ENCODE measurements at regions not wholly inside any gene's neighbourhood (a gene's known extent, or its start where the extent isn't known, plus 50 kb on each side); places are given as distances from the start of the nearest gene placed in this dataset.
"Not testable (repeated sequence)": the region's sequence is repeated elsewhere in the genome, so short reads cannot be mapped to it uniquely, and the experiment has no call there.

DNA sequence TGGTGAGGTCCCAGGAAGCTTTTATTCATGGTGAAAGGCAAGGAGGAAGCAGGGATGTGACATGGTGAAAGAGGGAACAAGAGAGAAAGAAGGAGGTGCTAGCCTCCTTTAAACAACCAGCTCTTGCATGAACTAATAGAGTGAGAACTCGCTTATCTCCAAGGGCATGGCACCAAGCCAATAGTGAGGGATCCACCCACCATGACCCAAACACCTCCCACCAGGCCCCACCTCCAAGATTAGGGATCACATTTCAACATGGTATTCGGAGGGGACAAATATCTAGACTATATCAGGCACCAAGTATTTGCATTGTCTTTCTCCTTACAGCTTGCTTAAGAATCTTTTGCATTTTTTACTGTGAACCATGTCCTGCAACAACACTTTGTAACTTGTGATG lies 91.9 kb upstream of the DHRS4 start:
- no peak for DNase-seq

GRCh38 chr14:23862513-23862912 lies 91.1 kb upstream of the DHRS4 start:
- no peak for DNase-seq

DNA sequence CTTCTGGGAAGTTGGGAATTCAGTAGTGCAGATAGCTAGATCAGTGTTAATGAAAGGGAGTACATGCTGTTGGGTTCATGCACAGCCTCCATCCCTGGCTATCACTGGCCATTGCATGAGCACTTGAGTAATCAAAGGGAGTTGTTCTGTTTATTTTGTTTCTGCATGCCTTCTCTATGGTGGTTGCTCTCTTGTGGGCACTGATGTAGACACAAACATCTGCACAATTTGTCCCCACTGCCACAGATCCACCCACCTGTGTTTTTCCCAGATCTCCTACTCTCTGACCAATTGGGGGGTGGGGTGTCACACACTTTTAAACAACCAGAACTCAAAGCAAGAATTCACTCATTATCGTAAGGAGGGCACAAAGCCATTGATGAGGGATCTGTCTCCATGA lies 89.7 kb upstream of the DHRS4 start:
- no peak for DNase-seq

DNA sequence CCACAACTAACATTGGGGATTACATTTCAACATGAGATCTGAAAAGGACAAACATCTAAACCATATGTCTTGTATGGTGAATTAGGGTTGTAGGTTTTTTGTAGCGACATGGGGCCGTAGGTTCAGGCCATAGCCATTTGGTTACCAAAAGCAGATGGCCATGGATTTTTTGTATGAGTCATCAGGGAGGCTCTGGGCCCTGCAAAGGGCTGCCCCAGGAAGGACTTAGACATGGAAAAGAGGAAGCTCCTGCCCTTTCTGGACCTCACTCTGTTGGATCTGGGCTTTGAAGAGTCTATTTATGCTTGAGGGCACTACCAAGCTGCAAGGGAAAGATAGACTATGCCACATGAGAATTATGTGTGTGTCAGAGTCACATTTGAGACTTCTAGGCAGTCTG lies 89.3 kb upstream of the DHRS4 start:
- DNase-seq: no peak

GRCh38 chr14:23864861-23865260 lies 88.7 kb upstream of the DHRS4 start:
- no peak for DNase-seq

GRCh38 chr14:23865502-23865901 lies 88.1 kb upstream of the DHRS4 start:
- DNase-seq: no peak

GRCh38 chr14:23866269-23866668 lies 87.3 kb upstream of the DHRS4 start:
- no peak for DNase-seq

GRCh38 chr14:23869078-23869719 lies 84.4 kb upstream of the DHRS4 start:
- DNase-seq: no peak

- no peak for DNase-seq
Observed at GRCh38 chr14:23876160-23876750, 77.3 kb upstream of the DHRS4 start.

DNA sequence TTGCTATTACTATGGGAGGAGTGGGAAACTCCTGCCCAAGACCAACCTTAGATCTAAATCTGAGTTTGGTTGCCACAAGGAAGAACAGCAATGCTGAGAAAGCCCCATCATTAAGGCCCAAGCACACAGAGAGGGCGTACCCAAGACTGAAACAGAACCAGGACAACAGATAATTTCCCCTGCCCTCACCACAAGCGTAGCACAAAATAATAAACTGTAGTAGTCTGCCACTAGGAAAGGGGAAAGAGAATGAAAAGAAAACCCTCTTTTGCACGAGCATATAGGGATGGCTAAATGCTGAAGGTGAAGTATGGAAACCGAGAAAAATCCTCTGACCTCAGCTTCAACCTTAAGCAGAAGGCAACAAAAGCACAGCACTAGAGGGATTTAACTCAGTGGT lies 76.5 kb upstream of the DHRS4 start:
- no peak for DNase-seq

DNA sequence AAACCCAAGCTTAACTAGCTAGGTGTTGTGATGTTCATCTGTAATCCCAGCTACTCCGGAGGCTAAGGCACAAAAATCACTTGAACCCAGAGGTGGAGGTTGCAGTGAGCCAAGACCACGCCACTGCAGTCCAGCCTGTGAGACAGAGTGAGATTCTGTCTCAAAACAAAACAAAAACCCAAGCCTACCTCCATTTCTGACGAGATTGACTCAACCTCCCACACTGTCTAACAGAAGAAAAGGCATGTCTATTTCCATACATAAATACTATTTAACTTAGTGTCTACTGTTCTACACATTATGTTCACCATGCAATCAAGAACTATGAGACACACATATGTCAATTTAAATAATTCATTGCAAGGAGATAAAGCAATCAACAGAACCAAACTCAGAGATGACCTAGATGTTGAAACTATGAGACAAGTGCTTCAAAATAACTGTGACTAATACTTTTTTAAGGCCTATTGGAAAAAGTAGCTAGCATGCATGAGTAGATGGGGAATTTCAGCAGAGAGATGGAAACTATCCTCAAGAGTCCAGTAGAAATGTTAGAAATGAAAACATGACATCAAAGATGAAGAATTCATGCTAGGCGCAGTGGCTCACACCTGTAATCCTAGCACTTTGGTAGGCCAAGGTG lies 75.9 kb upstream of the DHRS4 start:
- DNase-seq: no peak

DNA sequence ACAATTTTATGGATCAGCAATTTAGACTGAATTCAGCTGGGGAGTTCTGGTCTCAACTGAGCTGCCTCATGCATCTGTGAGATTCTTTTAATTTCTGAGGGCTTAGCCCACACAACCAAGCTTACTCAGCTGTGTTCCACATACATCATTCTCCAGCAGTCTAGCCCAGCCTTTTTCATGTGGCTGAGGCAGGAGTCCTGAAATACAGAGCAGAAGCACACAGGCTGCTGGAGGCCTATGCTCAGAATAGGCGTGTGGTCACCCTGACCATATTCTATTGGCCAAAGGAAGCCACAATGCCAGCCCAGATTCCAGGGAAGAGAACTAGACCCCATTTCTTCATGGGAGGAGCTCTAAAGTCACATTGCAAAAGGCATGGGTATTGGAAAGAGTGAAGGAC lies 72.3 kb upstream of the DHRS4 start:
- no peak for DNase-seq

GRCh38 chr14:23883684-23884540 lies 69.7 kb upstream of the DHRS4 start:
- no peak for DNase-seq

- DNase-seq: no peak
Observed at GRCh38 chr14:23884541-23884904, 69.0 kb upstream of the DHRS4 start.

DNA sequence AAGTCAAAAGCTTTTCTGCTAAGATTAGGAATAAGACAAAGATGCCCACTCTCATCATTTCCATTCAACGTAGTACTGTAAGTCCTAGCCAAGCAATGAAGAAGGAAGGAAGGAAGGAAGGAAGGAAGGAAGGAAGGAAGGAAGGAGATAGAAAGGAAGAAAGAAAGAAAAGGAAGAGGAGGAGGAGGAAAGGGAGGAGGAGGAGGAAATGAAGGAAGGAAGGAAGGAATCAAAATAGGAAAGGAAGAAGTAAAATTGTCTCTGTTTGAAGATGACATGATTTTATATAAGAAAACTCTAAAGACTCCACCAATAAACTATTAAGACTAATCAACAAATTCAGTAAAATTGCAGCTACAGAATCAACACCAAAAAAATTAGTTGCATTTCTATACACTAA lies 66.0 kb upstream of the DHRS4 start:
- DNase-seq: no peak

DNA sequence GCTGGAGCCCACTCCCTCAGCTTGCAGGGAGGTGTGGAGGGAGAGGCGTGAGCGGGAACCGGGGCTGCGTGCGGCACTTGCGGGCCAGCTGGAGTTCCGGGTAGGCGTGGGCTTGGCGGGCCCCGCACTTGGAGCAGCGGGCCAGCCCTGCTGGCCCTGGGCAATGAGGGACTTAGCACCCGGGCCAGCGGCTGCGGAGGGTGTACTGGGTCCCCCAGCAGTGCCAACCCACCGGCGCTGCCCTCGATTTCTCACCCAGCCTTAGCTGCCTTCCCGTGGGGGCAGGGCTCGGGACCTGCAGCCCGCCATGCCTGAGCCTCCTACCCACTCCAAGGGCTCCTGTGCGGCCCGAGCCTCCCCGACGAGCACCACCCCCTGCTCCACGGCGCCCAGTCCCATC lies 61.9 kb upstream of the DHRS4 start:
- not testable (repeated sequence) for DNase-seq

GRCh38 chr14:23892289-23892688 lies 61.3 kb upstream of the DHRS4 start:
- not testable (repeated sequence) for DNase-seq

GRCh38 chr14:23894362-23895052 lies 59.1 kb upstream of the DHRS4 start:
- no peak for DNase-seq

DNA sequence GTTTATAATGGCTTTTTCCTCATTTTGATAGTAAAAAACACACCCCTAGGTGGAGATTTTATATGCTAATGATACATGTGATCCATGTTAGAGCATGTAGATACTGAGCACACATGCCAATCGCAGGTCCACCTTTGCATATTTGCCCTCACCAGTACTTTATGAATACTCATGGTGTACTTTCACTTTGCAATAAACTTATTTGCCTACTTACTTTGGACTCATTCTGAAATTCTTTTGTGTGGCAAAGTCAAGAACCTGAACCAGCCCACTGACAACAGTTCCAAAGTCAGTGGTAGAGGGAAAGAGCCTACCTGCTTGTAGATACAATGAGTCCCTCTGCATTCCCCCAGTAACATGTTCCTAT lies 58.5 kb upstream of the DHRS4 start:
- DNase-seq: no peak

DNA sequence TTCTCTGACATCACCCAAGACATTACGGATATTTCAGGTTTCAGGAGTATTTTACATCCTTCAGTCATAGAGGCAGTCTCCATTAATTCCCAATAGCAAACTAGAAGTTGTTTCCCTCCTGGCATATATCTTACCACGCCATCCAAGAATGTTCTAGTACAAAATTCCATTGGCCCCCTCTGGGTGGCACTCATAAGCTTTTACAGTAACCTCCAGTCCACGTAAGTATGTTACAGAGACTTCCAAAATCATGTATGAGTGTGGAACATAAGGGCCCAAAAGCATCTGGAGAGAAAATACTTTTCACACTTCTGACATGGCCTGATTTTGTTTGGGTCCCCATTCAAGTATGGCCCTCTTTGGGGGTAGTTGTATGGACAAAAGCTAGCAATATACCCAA lies 58.1 kb upstream of the DHRS4 start:
- DNase-seq: no peak

GRCh38 chr14:23896609-23897153 lies 56.9 kb upstream of the DHRS4 start:
- DNase-seq: no peak

- DNase-seq: not testable (repeated sequence)
Observed at GRCh38 chr14:23897291-23897690, 56.3 kb upstream of the DHRS4 start.

Data from right kidney (tissue), 1 donor.